HG02610 (cell line): ENCODE measurements at regions not wholly inside any gene's neighbourhood (a gene's known extent, or its start where the extent isn't known, plus 50 kb on each side); places are given as distances from the start of the nearest gene placed in this dataset.

Source experiments
- ATAC-seq: cut with Tn5 transposase; IDR thresholded peaks from one replicate; pipeline ENCODE4 v1.9.1; 2021; ENCODE audit warnings: mild to moderate bottlenecking, moderate library complexity; ENCODE audit not compliant: unreplicated experiment

DNA sequence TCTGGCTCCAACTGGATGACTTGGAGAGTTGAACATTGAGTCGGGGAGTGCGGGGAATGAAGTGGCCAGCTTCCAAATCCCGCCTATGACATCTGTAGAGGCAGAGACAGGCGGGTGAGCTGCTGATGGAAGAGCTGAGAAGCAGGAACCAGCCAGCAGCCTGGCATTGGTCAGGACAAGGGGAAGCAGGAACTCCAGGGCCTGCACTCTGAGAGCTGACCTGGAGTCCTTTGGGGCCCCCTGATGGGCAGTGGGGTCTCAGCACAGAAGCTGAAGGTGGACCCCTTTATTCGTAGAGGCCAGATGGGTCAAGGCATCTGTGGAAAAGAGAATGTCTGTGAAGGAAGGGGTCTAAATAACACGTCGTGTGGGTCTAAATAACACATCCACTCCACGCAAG, 57.0 kb downstream of the SEC61G start:
- no peak for ATAC-seq

DNA sequence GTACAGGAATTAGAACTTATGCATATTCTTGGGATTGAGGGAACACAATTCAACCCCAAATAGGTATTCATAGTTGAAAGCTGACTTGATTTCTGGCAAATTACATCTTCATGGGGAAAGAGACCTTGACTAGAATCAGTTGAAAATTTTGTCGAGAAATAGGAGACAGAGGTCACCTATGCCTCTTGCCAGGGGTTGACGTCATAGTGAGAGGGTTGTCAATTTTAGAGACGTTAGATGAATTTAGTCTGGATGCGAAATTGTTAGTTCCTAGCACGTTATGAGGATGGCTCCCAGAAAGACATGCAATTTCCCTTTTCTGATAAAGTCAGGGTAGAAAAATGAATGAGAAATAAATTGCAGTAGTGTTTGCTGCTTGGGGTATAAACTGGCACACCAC, 59.3 kb downstream of the SEC61G start:
- ATAC-seq = no peak

DNA sequence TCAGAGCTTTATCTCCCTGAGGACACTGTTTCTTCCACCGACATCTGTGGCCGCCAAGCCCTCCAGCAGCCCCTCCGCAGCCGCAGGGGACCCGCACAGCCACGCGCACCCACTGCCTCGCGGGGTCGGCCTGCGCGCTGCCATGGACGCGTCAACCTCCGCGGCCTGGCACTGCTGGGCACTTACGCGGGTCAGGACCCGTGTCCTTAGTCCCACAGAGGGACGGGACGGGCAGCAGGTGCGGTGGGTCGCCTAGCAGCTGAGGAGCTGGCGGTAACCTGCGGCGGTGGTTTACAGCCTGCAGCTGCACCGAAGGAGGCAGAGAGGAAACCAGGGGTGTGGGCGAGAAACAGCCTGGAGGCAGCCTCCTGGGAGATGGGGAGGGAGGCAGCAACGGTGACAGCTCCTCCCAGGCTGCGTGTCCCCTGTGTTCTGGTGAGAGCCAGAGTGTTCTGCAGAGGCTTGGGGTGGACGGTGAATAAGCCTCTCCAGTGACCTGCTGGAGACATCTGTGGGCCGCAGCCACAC, 61.3 kb downstream of the SEC61G start:
- ATAC-seq = no peak

DNA sequence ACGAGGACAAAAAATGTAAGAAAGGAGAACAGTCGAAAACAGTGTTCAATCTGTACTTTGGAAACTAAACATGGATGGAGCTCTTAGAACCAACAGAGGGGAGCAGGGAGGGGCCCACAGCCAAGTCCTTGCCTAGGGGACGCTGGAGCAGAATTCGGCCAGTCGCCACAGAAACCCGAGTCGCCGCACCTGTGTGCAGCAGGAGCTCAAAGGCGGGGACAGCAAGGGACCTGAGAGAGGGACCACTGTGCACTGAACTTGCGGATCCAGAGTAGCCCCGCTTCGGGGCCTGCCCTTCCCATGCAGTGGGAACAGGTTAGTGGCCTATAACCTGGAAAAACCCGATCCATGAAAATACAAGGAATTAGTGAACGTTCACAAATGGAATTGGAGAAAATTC, 68.1 kb downstream of the SEC61G start:
- no peak for ATAC-seq

DNA sequence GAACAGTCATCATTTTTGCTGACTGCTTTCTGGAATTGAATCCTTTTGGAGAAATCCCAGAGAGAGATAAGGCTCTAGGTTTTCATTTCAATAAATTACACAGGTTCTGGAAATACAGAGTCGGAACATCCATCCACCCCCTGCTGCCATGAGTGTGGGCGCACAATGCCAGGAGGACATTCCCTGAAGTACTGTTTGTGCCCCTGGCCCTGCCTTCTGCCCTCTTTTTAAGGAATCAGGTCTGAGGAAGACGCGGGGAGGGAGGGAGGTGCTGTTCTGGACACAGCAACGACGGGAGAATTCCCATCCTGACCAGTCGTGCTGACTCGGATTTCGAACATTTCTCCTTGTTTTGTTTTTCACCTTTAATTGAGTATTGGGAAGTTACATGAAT, 69.0 kb downstream of the SEC61G start:
- ATAC-seq = no peak

DNA sequence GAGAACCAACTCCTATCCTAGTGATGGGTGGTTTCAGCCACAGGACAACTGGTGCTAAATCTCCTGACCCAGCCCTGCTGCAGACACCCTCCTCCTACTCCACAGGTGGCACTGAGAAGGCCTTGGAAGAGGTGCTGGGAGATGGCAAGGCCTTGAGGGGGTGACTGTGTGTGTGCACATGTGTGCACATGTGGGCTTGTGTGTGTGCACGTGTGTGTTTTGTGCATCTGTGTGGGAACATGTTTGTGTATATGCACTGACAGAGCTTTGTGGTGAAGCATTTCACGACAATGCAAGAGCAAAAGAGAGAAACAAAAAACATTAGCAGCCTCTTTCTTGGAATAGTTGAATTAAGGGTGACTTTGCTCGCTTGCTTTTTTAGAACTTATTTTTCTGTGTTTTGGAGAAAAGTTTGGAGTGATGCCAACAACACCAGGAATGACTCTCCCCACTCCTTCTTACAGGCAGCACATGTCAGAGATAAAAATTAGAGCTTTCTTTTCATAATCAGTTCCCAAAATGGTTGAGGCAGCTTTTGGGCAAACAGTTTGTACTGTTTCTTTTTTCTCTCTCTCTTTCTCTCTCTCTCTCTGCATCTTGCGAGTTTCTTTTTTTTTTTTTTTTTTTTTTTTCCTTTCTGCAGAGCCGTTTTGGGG, 69.5 kb downstream of the SEC61G start:
- no peak for ATAC-seq

DNA sequence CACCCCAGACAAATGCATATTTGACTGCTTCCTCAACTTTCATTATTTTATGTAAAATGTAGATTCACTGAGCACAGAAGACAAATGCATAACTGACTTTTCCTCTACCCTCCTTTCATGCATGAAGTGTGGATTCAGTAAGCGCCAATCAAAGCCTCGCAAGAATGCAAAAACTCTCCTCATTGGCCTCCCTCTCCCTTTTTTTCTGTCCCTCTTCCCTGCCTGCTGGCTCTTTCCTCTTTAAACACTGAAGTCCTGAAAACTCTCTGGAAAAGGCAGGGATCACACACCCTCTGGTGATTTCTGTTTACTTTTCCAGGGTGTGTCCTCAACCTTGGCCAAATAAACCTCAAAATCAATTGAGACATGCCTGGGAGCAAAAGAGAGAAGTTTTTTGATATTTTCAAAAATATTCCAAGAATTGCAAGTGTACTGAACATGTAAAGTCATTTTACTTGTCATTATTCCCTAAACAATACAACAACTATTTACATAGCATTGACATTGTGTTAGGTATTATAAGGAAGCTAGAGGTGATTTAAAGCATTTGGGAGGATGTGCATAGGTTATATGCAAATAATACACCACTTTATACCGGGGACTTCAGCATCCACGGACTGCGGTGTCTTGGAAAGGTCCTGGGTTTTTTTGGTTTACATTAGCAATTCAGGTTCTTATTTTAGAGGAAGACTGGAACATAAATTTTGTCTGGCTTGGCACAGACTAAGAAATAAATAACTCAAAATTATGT, 71.4 kb downstream of the SEC61G start:
- ATAC-seq = no peak

DNA sequence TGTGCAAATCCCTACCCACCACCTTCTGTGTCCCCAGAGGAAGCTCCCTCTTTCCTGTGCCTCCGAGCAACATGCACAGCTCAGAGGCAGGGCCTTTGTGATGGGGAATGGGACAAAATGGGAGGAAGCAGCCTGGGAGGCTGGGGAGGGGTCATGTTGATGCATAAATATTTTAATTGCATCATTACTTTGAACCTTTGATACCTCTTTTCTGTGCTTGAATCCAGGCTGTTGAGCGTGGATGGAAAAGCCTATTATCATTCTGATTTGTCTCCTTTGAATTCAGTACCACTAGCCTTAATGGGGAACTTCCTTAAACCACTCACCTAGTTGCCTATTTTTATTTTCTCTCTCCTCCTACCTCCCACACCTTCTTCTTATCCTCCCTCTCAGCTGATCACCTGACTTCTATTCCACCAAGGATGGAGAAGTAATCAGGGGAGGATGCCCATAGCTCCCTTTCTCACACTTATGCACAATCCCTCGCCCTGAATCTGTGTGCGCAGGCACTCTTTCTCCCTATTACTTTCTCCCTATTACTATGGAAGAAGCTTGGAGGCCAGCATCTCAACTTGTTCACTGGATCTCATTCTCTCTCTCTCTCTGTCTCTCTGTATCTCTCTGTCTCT, 78.5 kb downstream of the SEC61G start:
- no peak for ATAC-seq

DNA sequence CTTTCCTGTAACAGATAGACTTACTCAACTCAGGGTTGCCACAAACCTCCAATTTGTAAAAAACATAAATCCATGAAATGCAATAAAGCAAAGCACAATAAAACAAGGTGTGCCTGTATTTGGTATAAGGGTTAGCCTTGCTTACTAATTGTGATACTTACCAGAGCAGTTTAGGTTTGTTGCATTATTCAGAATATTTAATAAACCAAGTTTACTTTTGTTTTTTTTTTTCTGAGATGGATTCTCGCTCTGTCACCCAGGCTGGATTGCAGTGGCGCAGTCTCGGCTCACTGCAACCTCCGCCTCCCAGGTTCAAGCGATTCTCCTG, 79.6 kb downstream of the SEC61G start:
- no peak for ATAC-seq

DNA sequence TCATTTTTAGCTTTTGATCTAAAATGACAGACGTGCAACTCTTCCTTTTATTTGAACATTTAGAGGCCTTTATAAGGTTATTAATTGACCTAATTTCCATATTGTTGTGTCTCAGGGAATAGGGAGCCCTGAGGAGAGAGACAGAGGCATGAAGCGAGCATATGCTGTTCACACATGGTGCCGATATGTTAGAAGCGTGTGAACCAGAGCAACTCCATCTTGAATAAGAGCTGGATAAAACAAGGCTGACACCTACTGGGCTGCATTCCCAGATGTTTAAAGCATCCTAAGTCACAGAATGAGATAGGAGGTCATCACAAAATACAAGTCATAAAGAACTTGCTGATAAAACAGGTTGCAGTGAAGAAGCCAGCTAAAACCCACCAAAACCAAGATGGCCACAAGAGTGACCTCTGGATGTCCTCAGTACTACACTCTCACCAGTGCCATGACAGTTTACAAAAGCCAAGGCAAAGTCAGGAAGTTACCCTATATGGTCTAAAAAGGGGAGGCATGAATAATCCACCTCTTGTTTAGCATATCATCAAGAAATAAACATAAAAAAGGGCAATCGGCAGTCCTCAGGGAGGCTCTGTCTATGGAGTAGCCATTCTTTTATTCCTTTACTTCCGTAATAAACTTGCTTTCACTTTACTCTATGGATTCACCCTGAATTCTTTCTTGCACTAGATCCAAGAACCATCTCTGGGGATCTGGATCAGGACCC, 80.1 kb downstream of the SEC61G start:
- ATAC-seq = no peak

DNA sequence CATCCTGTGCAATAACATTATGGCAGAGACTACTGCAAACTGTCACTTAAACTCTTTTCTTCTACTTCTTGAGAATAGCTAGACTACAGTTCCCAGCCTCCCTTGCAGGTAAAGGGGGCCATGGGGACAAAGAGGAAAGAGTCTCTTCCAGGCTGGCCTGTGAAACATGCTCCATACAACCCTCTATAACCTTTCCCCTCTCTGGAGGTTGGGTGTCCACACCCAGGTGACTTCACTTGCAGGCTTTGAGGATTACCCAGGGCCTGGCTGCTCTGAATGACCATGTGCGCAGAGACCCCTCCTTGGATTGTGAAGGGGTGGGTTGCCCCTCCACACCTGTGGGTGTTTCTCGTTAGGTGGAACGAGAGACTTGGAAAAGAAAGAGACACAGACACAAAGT, 84.1 kb downstream of the SEC61G start:
- ATAC-seq = no peak

DNA sequence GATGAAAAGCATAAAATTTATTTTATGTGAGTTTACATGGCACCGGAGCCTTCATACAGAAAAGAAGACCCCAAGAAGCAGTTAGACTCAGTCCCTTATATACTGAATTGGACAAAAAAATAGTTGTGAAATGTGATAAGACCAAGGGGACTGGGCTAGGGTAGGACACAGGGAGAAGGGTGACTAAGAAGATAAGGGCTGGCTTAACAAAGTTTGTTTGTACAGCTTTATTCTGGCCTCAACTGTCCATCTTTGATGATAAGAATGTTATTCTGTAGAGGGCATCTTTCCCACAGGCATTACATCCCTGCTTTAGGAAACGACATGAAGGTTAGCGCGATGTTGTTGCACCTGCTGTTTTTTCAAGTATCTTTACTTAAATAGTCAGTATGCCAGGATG, 86.5 kb downstream of the SEC61G start:
- ATAC-seq = no peak

DNA sequence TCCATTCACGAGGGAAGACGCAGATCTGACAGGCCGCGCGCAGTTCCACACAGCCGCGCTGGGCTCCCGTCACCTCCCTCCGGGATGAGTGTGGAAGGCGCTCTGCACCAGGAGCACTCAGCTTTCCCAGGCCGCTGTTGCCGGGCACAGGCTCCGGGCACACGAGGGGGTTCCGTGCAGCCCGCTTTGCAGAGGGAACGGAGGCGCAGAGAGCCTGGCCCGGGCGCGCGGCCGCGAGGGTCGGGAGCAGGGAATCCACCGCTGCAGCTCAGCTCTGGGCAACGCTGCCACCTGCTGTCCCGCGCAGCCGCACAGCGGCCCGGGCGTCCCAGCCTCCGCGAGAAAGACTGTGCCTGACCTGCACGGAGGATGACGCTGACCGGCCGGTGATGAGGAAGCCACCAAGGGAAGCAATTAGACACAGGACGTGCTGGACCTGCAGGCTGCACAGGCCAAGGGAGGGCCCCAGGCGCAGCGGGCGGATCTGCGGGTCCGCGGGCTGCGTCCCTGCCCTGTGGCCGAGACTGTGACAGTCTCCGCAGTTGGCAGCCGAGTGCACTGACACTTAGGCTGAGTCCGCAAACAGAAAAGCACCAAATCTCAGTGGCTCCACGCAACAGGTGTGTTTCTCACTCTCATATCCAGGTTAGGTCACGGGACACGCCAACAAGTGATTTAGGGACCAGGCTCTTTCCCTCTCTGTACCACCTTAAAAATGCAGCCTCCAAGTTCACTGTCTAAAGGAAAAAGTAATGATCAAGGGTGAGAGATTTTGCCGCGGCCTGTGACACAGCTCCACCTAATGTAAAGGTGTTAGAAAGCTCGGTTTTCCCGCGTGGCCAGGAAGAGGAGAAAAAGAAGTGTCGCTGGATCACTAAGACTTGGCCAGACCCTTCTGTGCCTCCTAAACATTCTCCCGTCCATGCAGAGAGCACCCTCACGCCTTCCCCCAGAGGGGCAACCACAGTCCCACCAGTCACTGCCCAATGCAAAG, 94.5 kb downstream of the SEC61G start:
- peak; percentile 87 for ATAC-seq

DNA sequence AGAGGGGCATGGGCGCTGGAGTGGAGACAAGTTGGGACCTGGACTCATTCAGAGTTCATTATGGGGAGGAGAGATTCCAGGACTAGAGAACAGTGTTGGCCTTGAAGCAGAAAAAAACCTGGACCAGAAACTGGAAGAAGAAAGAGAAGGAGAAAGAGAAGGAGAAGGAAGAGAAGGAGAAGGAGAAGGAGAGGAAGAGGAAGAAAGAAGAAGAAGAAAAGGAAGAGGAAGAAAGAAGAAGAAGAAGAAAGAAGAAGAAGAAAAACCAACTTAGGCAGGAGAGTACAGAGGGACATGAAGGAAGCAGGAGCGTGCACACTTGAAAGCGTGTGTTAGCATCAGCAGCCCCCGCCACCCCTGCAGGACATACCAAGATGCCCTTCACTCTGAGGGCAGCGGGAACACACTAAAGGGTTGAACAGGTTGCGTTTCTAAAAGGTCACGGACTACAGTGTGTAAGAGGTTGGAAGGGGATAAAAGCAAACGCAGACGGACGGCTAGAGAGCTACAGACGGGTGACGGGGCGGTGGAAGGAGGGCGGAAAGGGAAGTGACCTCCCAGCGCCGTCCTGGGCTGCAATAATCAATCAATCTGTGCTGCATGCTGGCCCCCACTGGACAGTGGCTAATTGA, 95.3 kb downstream of the SEC61G start:
- ATAC-seq = peak; percentile 22

DNA sequence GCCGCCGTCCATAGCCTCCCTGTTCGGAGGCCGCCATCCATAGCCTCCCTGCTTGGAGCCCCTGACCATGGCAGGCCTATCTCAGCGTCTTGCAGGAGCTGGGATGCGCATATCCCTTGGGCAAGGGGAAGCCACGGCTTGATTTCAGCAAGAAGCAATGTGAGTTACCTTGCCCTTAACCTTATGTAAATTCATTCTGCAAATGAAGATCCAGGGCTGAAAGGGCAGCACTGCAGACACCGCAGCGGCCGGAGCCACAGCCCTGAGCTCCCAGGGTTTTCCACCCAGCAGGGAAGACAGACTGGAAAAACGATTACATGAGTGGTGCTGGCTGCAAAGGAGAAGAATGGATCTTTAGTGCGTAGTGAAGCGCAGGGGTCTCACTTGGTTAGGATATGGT, 95.8 kb downstream of the SEC61G start:
- ATAC-seq = no peak

DNA sequence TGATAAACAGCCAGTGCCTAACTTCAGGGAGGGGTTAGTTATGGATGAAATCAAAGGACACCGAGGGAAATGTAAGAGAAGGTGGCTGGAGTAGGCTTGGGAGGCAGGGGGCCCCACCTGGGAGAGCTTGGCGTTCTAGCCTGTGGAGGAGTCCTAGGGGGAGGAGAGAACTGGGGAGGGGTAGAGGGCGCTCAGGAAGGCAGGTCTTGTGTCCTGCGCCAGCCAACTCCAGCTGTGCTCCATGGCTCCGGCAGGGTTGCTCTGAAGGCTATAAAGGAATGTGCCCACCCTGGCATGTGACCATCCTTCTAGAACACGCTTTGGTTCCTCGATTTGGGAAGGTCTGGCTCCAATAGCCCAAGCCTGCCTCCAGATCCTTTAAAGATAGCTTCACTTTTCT, 96.3 kb downstream of the SEC61G start:
- ATAC-seq = no peak

DNA sequence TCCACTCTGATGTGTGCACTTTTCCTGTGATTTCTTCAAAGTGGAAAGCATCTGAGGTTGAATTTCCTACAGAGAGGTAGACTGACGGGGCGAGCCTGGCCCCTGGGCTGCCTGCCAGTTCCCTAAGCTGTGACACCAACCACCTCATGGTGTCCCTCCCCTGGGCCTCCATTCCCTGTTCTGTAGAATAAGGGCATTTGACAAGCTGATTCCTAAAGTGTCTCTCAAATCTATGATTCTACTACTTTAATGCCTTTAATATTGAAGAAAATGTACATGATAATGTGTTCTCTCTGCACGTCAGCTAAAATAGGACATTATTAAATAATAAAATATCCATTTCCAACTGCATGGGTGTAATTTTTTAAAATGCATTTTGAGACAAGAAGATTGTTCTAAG, 105.1 kb downstream of the SEC61G start:
- no peak for ATAC-seq

DNA sequence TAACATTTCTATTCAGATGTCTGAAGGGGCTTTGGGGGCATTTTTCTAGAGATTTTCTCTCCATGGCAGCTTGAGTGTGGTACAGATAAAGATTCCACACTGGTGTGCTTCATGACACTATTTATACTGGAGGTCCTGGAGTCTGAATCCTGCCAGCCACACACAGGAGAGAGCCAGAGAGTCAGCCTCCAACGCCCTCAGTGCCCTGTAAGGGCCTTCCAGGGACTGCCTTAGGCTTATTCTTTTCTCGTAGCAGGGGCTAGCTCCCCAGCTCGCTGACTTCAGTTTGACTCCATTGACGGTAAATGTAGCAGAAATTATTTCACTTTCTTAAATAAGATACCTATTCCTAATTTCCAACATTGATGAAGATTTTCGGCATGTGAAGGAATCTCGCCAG, 100.9 kb downstream of the VSTM2A start:
- no peak for ATAC-seq

DNA sequence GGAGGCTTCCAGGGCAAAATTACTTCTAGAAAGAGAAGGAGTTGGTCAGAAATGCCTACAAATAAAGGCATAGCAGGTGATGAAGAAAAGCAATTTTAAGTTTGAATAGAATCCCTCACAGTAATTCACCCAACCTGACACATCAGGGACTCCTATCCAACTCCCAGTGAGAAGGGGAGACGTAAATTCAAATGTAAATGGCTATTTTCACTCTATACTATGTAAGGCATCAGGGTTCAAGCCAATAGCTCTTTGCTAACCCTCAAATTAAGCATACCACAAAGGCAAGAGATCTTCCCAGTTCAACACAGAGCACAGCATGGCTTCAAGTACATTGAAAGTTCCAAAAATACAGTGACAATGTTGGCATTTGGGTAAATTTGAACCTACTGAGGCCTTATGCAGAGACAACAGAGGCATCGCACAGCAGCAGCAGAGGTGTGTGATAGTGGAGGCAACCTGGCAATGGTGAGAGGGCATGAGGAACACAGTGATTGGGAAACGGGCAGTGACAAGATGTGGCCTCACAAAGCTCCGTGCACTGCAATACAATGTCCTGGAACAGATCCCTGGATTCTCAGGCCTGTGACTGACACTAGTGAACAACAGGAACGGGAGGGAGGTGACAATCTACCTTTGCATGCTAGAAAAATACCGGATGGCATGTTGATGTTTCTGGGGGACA, 95.7 kb downstream of the VSTM2A start:
- ATAC-seq = no peak
